ENCODE measurements at regions not wholly inside any gene's neighbourhood (a gene's known extent, or its start where the extent isn't known, plus 50 kb on each side); places are given as distances from the start of the nearest gene placed in this dataset.

DNA sequence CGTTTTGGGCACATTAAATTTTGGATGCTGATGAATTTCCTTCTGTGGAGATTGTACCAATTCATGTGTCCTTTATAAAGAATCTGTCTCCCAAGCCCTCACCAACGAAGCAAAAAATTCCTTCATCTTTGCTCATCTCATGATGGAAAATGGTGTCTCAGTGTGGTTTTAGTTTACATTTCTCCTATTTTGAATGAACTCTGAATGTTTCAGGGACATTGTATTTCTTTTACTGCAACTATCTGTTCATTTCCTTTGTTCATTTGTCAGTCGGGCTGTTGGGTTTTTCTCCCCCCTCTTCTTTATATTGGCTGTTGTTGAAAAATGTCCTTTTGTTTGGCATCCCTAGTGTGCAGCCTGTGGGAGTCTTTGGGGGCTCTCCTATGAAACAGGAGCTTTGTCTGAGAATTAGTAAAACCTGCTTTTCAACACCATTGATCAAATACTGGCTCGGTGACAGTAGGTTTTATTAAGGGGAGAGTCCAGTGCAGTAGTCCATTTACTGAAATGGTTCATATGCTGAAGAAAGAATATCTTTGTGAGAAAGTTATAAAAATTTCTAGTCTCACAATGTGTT is 91.3 kb upstream of the C1QTNF9B start:
- TF ChIP-seq, protein P1, sequence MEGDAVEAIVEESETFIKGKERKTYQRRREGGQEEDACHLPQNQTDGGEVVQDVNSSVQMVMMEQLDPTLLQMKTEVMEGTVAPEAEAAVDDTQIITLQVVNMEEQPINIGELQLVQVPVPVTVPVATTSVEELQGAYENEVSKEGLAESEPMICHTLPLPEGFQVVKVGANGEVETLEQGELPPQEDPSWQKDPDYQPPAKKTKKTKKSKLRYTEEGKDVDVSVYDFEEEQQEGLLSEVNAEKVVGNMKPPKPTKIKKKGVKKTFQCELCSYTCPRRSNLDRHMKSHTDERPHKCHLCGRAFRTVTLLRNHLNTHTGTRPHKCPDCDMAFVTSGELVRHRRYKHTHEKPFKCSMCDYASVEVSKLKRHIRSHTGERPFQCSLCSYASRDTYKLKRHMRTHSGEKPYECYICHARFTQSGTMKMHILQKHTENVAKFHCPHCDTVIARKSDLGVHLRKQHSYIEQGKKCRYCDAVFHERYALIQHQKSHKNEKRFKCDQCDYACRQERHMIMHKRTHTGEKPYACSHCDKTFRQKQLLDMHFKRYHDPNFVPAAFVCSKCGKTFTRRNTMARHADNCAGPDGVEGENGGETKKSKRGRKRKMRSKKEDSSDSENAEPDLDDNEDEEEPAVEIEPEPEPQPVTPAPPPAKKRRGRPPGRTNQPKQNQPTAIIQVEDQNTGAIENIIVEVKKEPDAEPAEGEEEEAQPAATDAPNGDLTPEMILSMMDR (IDR thresholded peaks at IDR 0.05): no peak
- TF ChIP-seq POLR2AphosphoS5 (IDR thresholded peaks at IDR 0.05): no peak

All from upper lobe of left lung (tissue), 4 donors.